Aorta (tissue), 5 donors: ENCODE measurements at regions not wholly inside any gene's neighbourhood (a gene's known extent, or its start where the extent isn't known, plus 50 kb on each side); places are given as distances from the start of the nearest gene placed in this dataset.

Source experiments
- ATAC-seq: fragments of 200-7000 bp; cut with Tn5 transposase; one replicate; pipeline ENCODE4 v1.9.1; 2022; ENCODE audit warnings: moderate library complexity; ENCODE audit not compliant: low FRiP score
- DNase-seq, 2 donors: peaks; one replicate each; pipeline ENCODE4 v3.0.0-alpha.2; 2020
- H3K27ac ChIP-seq, 2 donors: one replicate each; pipeline ENCODE4 v1.5.1; 2013; ENCODE audit warnings: low read length in 2 of 2, mild to moderate bottlenecking in 2 of 2, moderate library complexity in 2 of 2, control low read depth in 1 of 2, inconsistent platforms in 1 of 2, low read depth in 1 of 2
- H3K27me3 ChIP-seq, 2 donors: one replicate each; pipeline ENCODE4 v1.6.1; 2013; ENCODE audit warnings: control low read depth in 1 of 2, low read length in 1 of 2, mild to moderate bottlenecking in 1 of 2, moderate library complexity in 1 of 2; ENCODE audit not compliant: insufficient read depth in 2 of 2, control insufficient read depth in 1 of 2
- H3K36me3 ChIP-seq, 2 donors: one replicate each; pipeline ENCODE4 v1.6.1; 2013; ENCODE audit warnings: control low read depth in 1 of 2, low read length in 1 of 2, mild to moderate bottlenecking in 1 of 2; ENCODE audit not compliant: insufficient read depth in 2 of 2, control insufficient read depth in 1 of 2
- H3K4me1 ChIP-seq, 2 donors: one replicate each; pipeline ENCODE4 v1.6.1; 2013; ENCODE audit warnings: low read length in 2 of 2, control low read depth in 1 of 2, mild to moderate bottlenecking in 1 of 2, moderate library complexity in 1 of 2; ENCODE audit not compliant: insufficient read depth in 2 of 2, control insufficient read depth in 1 of 2
- H3K4me3 ChIP-seq, 2 donors: one replicate each; pipeline ENCODE4 v1.5.1; 2013; ENCODE audit warnings: low read length in 2 of 2, control low read depth in 1 of 2, mild to moderate bottlenecking in 1 of 2
- H3K9me3 ChIP-seq: one replicate; pipeline ENCODE4 v1.6.1; 2013; ENCODE audit warnings: mild to moderate bottlenecking, low read length; ENCODE audit not compliant: control insufficient read depth
- WGBS, 2 donors: extraction: QIAGEN DNeasy Blood & Tissue Kit; methylation state at CpG; one replicate each; pipeline ENCODE4 v1.1.7; 2013; 5-methylcytosine and 5-hydroxymethylcytosine counted together
- intact Hi-C, 2 donors: fragments of 100-400 bp; cut with DNase I; formaldehyde crosslinking; loops; one replicate each; pipeline versions ENCODE4 v1.14.2 to v1.15.0; 2022
- donor health status: healthy with polysubstance abuse.
- donor health status: Bipolar disorder and iron deficiency.
- donor health status: DM: no; HTN: no; CAD: no.
- donor health status: DM: no; HTN: no; CAD: no.
- donor health status: DM: yes; HTN: yes; CAD: no.

DNA sequence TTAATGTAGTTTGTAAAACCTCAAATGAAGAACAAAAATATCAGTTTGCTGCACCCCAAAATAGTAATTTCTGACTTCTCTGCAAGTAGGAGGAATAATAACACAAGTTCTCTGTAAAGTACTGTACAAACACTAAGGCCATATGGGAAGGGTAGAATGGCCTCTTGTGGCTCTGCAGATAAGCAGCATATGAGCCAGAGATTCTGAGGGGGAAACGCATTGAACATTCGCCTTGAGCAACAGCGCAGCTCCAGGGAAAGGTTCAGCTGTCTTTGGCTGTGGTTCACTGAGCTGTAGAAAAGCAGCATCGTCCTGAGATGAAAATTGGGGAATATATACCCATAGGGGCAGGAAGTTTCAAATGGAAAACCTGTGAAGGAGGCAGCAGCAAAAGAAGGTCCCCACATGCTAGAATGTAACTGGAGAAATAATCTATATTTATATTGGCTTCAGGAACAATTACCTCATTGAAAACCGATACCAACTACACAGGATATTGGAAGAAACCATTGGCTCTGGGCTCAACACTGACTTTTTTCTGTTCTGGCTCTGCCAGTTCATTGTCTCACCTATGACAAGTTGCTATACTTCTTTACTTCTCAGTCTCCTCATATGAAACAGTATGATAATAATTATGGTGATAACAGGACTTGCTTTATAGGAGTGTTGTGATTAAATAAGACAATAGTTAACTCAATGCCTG, 357.6 kb upstream of the CPEB2 start:
- 13 to 14% methylated on average over 5 of the region's 5 CpGs for WGBS, 2 donors
- Histone ChIP-seq H3K27ac (no peak overlapping the region), H3K4me3 (no peak overlapping the region), H3K27me3 (no peaks in the 10 kb centered on the region), H3K9me3 (peaks cover 3% of the 10 kb centered on the region), H3K4me1 (no peaks in the 10 kb centered on the region), H3K36me3 (no peaks in the 10 kb centered on the region)
- ATAC-seq (no peak), DNase-seq (no peak)
- intact Hi-C loops, result no loop called here

DNA sequence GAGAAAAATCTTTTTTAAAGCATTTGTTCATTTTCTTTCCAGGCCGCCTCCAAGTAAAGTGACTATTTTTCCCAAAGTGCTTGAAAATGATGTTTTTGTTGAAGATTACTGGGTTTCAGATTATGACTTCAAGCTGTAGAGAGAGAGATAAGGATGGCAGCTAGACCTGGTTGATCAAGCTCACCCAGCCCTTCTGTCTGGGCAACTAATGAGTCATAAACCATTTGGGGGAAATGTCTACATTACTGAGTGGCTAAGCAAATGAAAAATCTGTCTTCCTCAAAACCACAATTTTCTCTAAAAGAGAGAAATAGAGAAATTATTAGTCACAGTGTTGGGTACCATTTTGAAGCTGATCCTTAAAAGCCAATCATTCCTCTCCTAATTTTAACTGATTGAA, 355.4 kb upstream of the CPEB2 start:
- Histone ChIP-seq H3K36me3 (no peaks in the 10 kb centered on the region), H3K27me3 (no peaks in the 10 kb centered on the region), H3K27ac (no peak overlapping the region), H3K9me3 (no peaks in the 10 kb centered on the region), H3K4me1 (no peaks in the 10 kb centered on the region), H3K4me3 (no peak overlapping the region)
- 89 to 91% methylated on average over 1 of the region's 1 CpG for WGBS, 2 donors
- ATAC-seq, result no peak
- intact Hi-C loops, result no loop called here
- DNase-seq, result no peak

DNA sequence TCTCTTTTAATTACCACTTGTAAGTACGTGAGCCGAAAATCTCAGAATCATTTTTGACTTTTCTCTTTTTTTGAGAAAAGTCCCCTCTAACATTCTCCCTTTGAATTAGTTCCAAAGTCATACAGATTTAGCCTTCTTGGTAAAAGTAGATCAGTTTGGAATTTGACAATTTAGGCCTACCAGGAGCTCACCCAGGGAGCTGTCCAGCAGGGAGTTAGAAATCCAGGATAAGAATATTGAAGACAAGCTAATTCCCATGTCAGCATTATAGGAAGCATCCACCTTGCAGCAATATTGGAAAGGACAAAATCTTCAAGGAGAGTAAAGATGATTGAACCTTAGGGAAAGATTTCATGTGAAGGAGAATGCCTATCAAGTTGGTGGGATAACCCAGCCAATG, 352.2 kb upstream of the CPEB2 start:
- H3K9me3 ChIP-seq, result no peaks in the 10 kb centered on the region
- no peak for DNase-seq
- WGBS, 2 donors, result 89% methylated on average over 2 of the region's 2 CpGs
- no peak for ATAC-seq
- H3K4me1 ChIP-seq, result no peaks in the 10 kb centered on the region
- H3K4me3 ChIP-seq, result no peak overlapping the region
- no peaks in the 10 kb centered on the region for H3K36me3 ChIP-seq
- intact Hi-C loops, result no loop called here
- no peaks in the 10 kb centered on the region for H3K27me3 ChIP-seq
- H3K27ac ChIP-seq, result no peak overlapping the region

GRCh38 chr4:14652522-14652921, 349.8 kb upstream of the CPEB2 start:
- Histone ChIP-seq H3K27me3 (no peaks in the 10 kb centered on the region), H3K4me1 (no peaks in the 10 kb centered on the region), H3K27ac (no peak overlapping the region), H3K9me3 (no peaks in the 10 kb centered on the region), H3K4me3 (no peak overlapping the region), H3K36me3 (no peaks in the 10 kb centered on the region)
- no peak for ATAC-seq
- 66 to 74% methylated on average over 2 of the region's 2 CpGs for WGBS, 2 donors
- intact Hi-C loops, result no loop called here
- DNase-seq, result no peak

GRCh38 chr4:14653338-14653737, 348.9 kb upstream of the CPEB2 start:
- no peaks in the 10 kb centered on the region for H3K27me3 ChIP-seq
- DNase-seq (no peak), ATAC-seq (no peak)
- H3K27ac ChIP-seq, result no peak overlapping the region
- no peaks in the 10 kb centered on the region for H3K4me1 ChIP-seq
- H3K9me3 ChIP-seq, result no peaks in the 10 kb centered on the region
- no peaks in the 10 kb centered on the region for H3K36me3 ChIP-seq
- no peak overlapping the region for H3K4me3 ChIP-seq
- intact Hi-C loops, result no loop called here
- WGBS, 2 donors, result 79 to 98% methylated on average over 2 of the region's 2 CpGs

DNA sequence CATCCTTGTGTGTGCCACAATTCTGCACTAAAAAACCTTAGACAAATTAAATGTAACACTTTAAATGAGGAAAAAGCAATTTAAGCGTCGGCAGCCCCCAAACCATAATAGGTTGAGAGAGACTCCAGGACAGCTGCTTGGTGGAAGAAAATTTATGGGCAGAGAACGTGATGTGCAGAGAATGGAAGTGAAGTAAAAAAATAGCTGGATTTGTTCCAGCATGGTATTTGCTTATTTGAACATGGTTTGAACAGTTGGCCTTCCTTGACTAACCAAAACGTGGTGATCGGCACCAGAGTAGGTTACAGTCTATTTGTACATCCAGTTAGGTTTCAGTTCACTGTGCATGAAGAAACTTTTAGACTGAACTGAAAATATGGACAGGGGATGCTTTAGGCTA, 343.0 kb upstream of the CPEB2 start:
- intact Hi-C loops, result no loop called here
- H3K9me3 ChIP-seq, result no peaks in the 10 kb centered on the region
- no peak for DNase-seq
- no peak for ATAC-seq
- H3K4me3 ChIP-seq, result no peak overlapping the region
- H3K4me1 ChIP-seq, result no peaks in the 10 kb centered on the region
- no peaks in the 10 kb centered on the region for H3K27me3 ChIP-seq
- no peak overlapping the region for H3K27ac ChIP-seq
- 50 to 61% methylated on average over 5 of the region's 5 CpGs for WGBS, 2 donors
- H3K36me3 ChIP-seq, result no peaks in the 10 kb centered on the region

DNA sequence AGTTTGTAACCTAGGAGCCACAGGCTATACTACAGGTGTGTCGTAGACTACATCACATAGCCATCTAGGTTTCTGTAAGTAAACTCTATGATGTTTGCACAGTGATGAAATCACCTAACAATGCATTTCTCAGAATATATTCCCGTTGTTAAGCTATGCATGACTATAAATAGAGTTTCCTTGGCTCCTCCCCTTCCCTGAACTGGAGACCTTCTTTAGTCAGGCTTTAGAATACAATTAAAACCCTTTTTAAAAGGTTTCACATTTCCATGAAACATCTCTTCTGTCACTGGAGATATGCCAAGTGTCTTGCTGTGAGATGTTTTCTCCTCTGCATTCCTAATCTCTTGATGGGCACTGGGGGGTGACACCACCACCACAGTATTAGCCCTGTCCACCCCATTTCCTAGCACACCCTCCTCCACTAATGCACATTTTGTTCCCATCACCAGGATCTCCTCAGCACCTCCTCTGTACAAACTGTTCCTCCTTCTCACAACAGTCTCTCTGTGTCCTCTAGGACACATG, 334.6 kb upstream of the CPEB2 start:
- DNase-seq (no peak), ATAC-seq (no peak)
- no peaks in the 10 kb centered on the region for H3K4me1 ChIP-seq
- H3K4me3 ChIP-seq, result no peak overlapping the region
- intact Hi-C loops, result no loop called here
- 18 to 31% methylated on average over 2 of the region's 2 CpGs for WGBS, 2 donors
- H3K36me3 ChIP-seq, result no peaks in the 10 kb centered on the region
- H3K9me3 ChIP-seq, result no peaks in the 10 kb centered on the region
- H3K27me3 ChIP-seq, result no peaks in the 10 kb centered on the region
- H3K27ac ChIP-seq, result no peak overlapping the region

DNA sequence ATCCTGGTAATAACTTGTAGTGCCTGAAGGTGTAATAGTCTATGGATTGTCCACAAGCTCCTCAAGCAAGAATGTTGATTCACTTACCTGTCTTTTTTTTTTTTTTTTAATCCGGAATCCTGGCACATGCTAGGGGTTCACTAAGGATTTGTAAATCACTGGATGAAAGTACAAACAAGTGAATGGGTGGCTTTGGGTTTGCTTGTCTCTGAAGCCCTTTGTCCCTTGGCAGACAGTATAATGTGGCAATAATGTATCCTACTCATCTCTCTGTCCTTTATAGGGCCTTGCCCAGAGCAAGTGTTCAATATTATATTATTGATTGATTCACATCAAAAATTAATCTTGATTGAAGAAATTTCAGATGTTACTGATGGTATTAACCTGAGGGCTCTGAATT, 334.0 kb upstream of the CPEB2 start:
- Histone ChIP-seq H3K4me1 (no peaks in the 10 kb centered on the region), H3K9me3 (no peaks in the 10 kb centered on the region), H3K36me3 (no peaks in the 10 kb centered on the region), H3K27me3 (no peaks in the 10 kb centered on the region), H3K27ac (no peak overlapping the region), H3K4me3 (no peak overlapping the region)
- intact Hi-C loops, result no loop called here
- ATAC-seq (no peak), DNase-seq (no peak)
- 70 to 79% methylated on average over 1 of the region's 1 CpG for WGBS, 2 donors

GRCh38 chr4:14669371-14669770, 332.9 kb upstream of the CPEB2 start:
- no peak overlapping the region for H3K27ac ChIP-seq
- DNase-seq (no peak), ATAC-seq (no peak)
- intact Hi-C loops, result no loop called here
- H3K4me3 ChIP-seq, result no peak overlapping the region
- no peaks in the 10 kb centered on the region for H3K36me3 ChIP-seq
- WGBS, 2 donors, result 75 to 86% methylated on average over 5 of the region's 5 CpGs
- no peaks in the 10 kb centered on the region for H3K27me3 ChIP-seq
- no peaks in the 10 kb centered on the region for H3K4me1 ChIP-seq
- H3K9me3 ChIP-seq, result no peaks in the 10 kb centered on the region
